Keratinocyte (primary cell): ENCODE measurements at regions not wholly inside any gene's neighbourhood (a gene's known extent, or its start where the extent isn't known, plus 50 kb on each side); places are given as distances from the start of the nearest gene placed in this dataset.

Experiments used
- DNase-seq: peaks from one replicate; pipeline ENCODE4 v3.0.0-alpha.2; 2011; ENCODE audit warnings: low read depth, missing footprints, low spot score
- FAIRE-seq: peaks from 2 replicates; lab custom pipeline; 2011; peaks lifted over from hg19 to GRCh38; lab: Jason Lieb, UNC
- H2AFZ ChIP-seq: 2 replicates; pipeline ENCODE4 v1.6.0; 2012; ENCODE audit warnings: low read length, control low read depth, inconsistent platforms; ENCODE audit not compliant: control insufficient read depth
- H3K27ac ChIP-seq: 2 replicates; pipeline ENCODE4 v1.5.1; 2011; ENCODE audit warnings: low read length; ENCODE audit not compliant: control insufficient read depth, insufficient read depth
- H3K27me3 ChIP-seq: 3 replicates; pipeline ENCODE4 v1.6.0; 2011; ENCODE audit warnings: low read length; ENCODE audit not compliant: control insufficient read depth, insufficient read depth; ENCODE audit errors: extremely low read depth
- H3K36me3 ChIP-seq, 2 experiments: 2 replicates in 1 of 2; 3 replicates in 1 of 2; pipeline ENCODE4 v1.5.1; 2011; ENCODE audit warnings: low read length in 2 of 2, mild to moderate bottlenecking in 1 of 2; ENCODE audit not compliant: control insufficient read depth in 2 of 2, insufficient read depth in 2 of 2; ENCODE audit errors: extremely low read depth in 1 of 2
- H3K4me1 ChIP-seq: 3 replicates; pipeline ENCODE4 v1.5.1; 2011; ENCODE audit warnings: low read length; ENCODE audit not compliant: control insufficient read depth, insufficient read depth; ENCODE audit errors: extremely low read depth
- H3K4me2 ChIP-seq: 3 replicates; pipeline ENCODE4 v1.6.0; 2011; ENCODE audit warnings: low read depth, low read length; ENCODE audit not compliant: control insufficient read depth, insufficient read depth; ENCODE audit errors: extremely low read depth
- H3K4me3 ChIP-seq, 3 experiments: fragments of 200-600 bp in 1 of 3; sonication (generic) in 1 of 3; 2 replicates in 2 of 3; 3 replicates in 1 of 3; pipeline ENCODE4 v1.5.1; 2011 to 2016; ENCODE audit warnings: low read length in 3 of 3, mild to moderate bottlenecking in 3 of 3, control low read depth in 2 of 3, inconsistent platforms in 1 of 3, low read depth in 1 of 3, mixed read lengths in 1 of 3, mixed run types in 1 of 3, moderate library complexity in 1 of 3; ENCODE audit not compliant: control insufficient read depth in 2 of 3, insufficient read depth in 2 of 3; ENCODE audit errors: extremely low read depth in 1 of 3
- H3K79me2 ChIP-seq: 2 replicates; pipeline ENCODE4 v1.6.0; 2012; ENCODE audit warnings: low read length; ENCODE audit not compliant: control insufficient read depth, insufficient read depth
- H3K9ac ChIP-seq: 3 replicates; pipeline ENCODE4 v1.6.0; 2011; ENCODE audit warnings: low read length; ENCODE audit not compliant: control insufficient read depth, insufficient read depth; ENCODE audit errors: extremely low read depth
- H3K9me1 ChIP-seq: 3 replicates; pipeline ENCODE4 v1.6.0; 2011; ENCODE audit warnings: low read length; ENCODE audit not compliant: control insufficient read depth, insufficient read depth; ENCODE audit errors: extremely low read depth
- H3K9me3 ChIP-seq: 2 replicates; pipeline ENCODE4 v1.5.1; 2012; ENCODE audit warnings: low read depth, low read length; ENCODE audit not compliant: control insufficient read depth
- H4K20me1 ChIP-seq: 3 replicates; pipeline ENCODE4 v1.6.0; 2011; ENCODE audit warnings: low read length; ENCODE audit not compliant: control insufficient read depth, insufficient read depth; ENCODE audit errors: extremely low read depth
- EZH2 ChIP-seq: IDR thresholded peaks from one replicate; pipeline ENCODE4 v1.6.1; 2012; ENCODE audit warnings: inconsistent platforms, mild to moderate bottlenecking, low read length, moderate library complexity
- dilution Hi-C: fragments of 300-500 bp; cut with MboI; formaldehyde crosslinking; loops from one replicate; pipeline ENCODE4 v1.7.0; 2020; ENCODE audit warnings: low sequenced_read_pairs; ENCODE audit not compliant: extremely low pct_ligation_motif_present
- TF ChIP-seq, protein P1 (sequence below), 3 experiments: IDR thresholded peaks in 1 of 3; conservative IDR thresholded peaks in 1 of 3; optimal IDR thresholded peaks in 1 of 3; 2 replicates in 2 of 3; 3 replicates in 1 of 3; pipeline versions ENCODE3 to v1.5.1; 2011; ENCODE audit warnings: low read length in 3 of 3, mild to moderate bottlenecking in 3 of 3, moderate library complexity in 2 of 3, control low read depth in 1 of 3, inconsistent platforms in 1 of 3; ENCODE audit not compliant: insufficient read depth in 2 of 3; ENCODE audit errors: extremely low read depth in 1 of 3

- H3K9me1 ChIP-seq, result no peaks in the 10 kb centered on the region
- no peak overlapping the region for H2AFZ ChIP-seq
- no peak overlapping the region for H3K4me3 ChIP-seq
- no peaks in the 10 kb centered on the region for H3K27me3 ChIP-seq
- H3K9ac ChIP-seq, result no peak overlapping the region
- FAIRE-seq (no peak), DNase-seq (no peak)
- H3K9me3 ChIP-seq, result no peaks in the 10 kb centered on the region
- no peak overlapping the region for H3K27ac ChIP-seq
- H3K4me2 ChIP-seq, result no peak overlapping the region
- no peaks in the 10 kb centered on the region for H3K36me3 ChIP-seq
- H4K20me1 ChIP-seq, result no peaks in the 10 kb centered on the region
- dilution Hi-C loops, result no loop called here
- no peaks in the 10 kb centered on the region for H3K4me1 ChIP-seq
- H3K79me2 ChIP-seq, result no peaks in the 10 kb centered on the region
- TF ChIP-seq, protein P1, sequence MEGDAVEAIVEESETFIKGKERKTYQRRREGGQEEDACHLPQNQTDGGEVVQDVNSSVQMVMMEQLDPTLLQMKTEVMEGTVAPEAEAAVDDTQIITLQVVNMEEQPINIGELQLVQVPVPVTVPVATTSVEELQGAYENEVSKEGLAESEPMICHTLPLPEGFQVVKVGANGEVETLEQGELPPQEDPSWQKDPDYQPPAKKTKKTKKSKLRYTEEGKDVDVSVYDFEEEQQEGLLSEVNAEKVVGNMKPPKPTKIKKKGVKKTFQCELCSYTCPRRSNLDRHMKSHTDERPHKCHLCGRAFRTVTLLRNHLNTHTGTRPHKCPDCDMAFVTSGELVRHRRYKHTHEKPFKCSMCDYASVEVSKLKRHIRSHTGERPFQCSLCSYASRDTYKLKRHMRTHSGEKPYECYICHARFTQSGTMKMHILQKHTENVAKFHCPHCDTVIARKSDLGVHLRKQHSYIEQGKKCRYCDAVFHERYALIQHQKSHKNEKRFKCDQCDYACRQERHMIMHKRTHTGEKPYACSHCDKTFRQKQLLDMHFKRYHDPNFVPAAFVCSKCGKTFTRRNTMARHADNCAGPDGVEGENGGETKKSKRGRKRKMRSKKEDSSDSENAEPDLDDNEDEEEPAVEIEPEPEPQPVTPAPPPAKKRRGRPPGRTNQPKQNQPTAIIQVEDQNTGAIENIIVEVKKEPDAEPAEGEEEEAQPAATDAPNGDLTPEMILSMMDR (optimal IDR thresholded peaks at IDR 0.05 in 1 of 3, IDR thresholded peaks at IDR 0.05 in 1 of 3, conservative IDR thresholded peaks at IDR 0.05 in 1 of 3; ENCODE audit: extremely low read depth in 1 of 3, insufficient read depth in 2 of 3, low read length in 3 of 3), result no peak
- TF ChIP-seq EZH2, result no peak
Measured at GRCh38 chr4:175905925-175906324, 93.9 kb upstream of the GPM6A start.

DNA sequence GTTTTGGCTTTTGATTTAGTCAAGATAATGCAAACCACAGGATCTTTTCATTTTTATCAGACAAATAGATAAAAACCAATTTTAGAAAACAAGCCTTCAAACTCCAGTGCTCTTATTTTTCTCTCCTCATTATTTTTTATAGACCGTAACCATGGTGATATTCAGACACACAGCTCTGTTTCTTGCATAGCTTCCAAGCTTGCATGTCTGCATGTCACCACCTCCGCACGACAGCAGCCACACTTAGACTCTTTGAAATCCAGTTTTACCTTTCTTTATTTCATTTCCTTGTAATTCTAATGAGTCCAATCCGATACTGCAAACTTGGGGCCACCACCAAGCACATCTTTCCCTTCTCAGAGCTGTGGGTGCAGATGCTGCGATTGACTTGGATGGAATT is 94.3 kb upstream of the GPM6A start:
- H3K4me3 ChIP-seq, result no peak overlapping the region
- FAIRE-seq, result no peak
- no peaks in the 10 kb centered on the region for H3K27me3 ChIP-seq
- H3K27ac ChIP-seq, result no peak overlapping the region
- DNase-seq, result no peak
- no peaks in the 10 kb centered on the region for H3K9me1 ChIP-seq
- no peak overlapping the region for H3K9ac ChIP-seq
- no peak overlapping the region for H3K4me2 ChIP-seq
- no peaks in the 10 kb centered on the region for H3K4me1 ChIP-seq
- H4K20me1 ChIP-seq, result no peaks in the 10 kb centered on the region
- TF ChIP-seq, protein P1 (optimal IDR thresholded peaks at IDR 0.05 in 1 of 3, IDR thresholded peaks at IDR 0.05 in 1 of 3, conservative IDR thresholded peaks at IDR 0.05 in 1 of 3; ENCODE audit: extremely low read depth in 1 of 3, insufficient read depth in 2 of 3, low read length in 3 of 3), result no peak
- no peak for TF ChIP-seq EZH2
- no peak overlapping the region for H2AFZ ChIP-seq
- no peaks in the 10 kb centered on the region for H3K36me3 ChIP-seq
- H3K79me2 ChIP-seq, result no peaks in the 10 kb centered on the region
- H3K9me3 ChIP-seq, result no peaks in the 10 kb centered on the region
- dilution Hi-C loops, result no loop called here
